Hematopoietic multipotent progenitor cell treated with erythropoietin and hydrocortisone succinate and interleukin-3 and kit ligand, for 8 days (in vitro differentiated cells): ENCODE measurements at regions not wholly inside any gene's neighbourhood (a gene's known extent, or its start where the extent isn't known, plus 50 kb on each side); places are given as distances from the start of the nearest gene placed in this dataset.

ENCODE experiments used
- DNase-seq: peaks from one replicate; pipeline ENCODE4 v3.0.0-alpha.2; 2015

DNA sequence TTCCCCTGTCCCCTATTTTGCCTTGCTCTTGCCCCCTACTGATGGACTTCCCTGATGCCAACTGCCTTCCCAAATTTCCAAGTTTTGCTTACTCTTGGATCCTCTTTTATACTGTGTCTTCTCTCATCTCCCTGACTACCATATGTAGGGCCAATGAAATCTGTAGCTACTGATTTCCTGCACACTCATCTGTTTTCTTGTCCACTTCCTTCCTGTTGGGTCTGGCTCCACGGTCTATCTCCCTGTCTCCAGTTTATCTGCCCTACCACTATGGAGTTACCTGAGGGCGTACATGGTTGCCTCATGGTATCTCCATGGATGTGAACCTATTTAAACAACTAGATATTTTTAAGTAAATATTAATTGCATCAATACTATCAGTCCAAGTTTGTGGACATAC lies 140.3 kb upstream of the MCHR2 start:
- no peak for DNase-seq

DNA sequence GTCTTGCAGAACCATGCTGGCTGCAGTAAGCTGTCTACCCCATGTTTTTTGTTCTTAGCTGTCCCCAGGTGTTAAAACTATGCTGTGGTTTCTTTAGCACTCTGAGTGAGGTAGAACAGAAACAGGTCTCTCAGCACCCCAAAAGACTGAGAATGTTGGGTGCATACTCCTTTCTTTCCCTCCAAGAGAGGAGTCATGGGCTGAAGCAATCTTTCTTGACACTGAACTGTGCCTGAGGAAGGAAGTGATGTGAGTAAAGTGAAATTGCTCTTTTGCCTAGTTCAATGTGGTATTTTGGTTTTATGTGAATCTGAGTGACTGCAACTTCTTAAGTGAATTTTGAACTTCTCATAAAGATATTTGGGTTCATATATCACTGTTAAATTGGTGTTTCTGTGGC lies 138.0 kb upstream of the MCHR2 start:
- DNase-seq, result no peak

DNA sequence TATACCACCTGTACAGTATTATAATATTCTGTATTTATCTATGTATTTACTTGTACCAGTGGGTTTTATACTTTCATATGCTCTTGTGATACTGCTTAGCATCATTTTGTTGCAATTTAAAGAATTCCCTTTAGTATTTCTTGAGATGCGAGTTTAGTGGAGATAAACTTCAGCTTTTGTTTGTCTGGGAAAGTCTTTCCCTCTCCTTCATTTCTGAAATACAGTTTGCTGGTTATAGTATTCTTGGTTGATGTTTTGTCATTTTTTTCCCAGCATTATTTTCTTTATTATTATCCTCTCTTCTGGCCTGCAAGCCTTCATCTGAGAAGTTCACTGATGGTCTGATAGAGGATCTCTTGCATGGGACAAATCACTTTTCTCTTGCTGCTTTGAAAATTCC lies 136.6 kb upstream of the MCHR2 start:
- DNase-seq, result no peak

DNA sequence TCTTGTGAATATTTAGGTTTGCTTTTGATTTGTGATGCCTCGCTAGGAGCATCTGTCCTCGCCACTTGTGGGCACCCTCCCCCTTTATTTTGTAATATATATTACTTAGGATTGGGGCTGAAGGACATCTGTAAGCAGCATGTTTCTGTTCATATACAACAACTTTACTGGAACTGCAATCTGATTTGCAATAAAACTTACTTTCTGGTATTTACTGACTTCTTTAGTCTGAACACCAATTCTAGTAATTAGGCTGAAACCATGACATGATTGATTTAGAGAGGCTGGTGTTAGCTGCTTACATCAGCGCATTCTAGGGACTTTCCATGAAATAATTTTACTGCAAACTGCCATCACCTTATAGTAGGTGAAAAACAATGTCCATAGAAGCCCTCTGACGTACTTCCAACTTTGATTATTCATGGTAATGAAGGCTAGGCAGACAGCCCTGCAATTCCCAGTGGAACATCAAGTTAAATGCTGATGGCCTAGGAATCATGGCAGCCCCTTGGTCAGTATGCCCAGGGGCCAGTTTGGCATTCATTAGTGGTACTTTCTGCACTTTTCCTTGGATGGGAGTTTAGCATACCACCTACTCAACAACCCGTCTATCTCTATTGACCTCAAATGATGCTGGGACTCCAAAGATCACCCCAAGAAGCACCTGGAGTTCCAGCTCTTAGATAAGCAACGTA lies 132.9 kb upstream of the MCHR2 start:
- DNase-seq, result no peak

DNA sequence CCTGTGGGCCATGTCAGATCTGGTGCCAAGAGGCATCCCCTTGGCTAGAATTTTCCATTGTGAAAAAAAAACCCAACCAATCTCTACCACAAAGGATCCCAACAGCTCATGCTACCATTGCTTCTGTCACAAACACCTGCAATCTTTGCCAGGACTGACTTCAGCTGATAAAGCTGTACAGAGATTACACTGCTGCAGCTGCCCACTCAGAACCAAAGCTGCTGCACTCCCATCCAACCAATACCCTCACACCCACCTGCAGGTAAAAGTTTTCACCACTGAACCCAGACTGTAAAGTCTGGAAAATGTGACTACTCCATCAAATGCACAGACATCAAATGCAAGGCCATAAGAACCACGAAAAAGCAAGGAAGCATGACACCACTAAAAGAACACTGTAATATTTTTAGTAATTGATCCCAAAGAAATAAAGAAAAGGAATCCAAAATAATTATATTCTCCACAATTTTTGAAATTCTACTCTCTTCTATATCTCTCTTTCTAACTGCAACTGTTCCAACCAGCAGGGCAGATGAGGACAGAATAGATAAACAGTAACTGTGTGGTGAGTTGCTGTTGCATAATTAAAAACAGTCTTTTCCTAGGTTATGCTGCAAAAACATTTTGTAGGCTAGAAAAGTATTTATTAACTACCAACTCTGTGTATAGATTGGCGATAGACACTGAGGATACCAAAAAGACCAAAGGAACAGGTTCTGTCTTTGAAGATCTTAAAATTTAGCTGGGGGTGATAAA lies 128.0 kb upstream of the MCHR2 start:
- DNase-seq, result no peak

DNA sequence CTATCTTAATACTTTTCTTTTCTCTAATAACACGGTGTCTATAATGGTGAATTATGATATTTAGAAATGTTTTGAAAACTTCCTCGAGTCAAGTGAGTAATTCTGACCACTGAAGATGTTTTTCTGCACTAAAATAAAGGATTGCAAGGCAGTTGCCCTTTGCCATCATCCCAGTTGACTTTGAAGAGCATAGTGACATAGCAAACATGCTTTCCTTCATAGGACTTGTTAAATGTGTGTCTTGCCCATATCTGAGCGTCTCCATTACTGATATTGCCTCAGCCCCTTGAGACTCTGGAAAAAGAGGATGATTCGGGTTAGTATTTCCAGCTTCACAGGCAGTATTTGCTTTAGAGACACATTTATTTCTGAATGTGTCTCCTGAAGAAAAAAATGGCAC lies 125.2 kb upstream of the MCHR2 start:
- no peak for DNase-seq

DNA sequence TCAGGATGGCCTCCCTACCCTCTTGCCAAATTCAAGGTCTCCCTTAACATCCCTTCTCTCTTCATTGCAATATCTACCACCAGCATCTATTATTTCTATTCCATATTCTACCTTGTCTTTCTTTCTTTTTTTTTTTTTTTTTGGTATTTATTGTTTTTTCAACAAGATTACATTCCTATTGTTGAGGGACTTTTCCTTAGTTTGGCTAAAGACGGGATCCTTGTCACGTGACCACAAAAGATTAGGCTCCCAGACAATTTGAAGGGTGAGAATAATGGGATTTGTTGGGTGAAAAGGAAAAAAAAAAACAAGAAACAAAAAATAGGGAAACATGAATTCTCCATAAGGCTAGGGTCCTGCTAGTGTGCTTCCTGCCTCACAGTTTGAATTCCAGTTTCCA lies 124.3 kb upstream of the MCHR2 start:
- DNase-seq, result no peak

DNA sequence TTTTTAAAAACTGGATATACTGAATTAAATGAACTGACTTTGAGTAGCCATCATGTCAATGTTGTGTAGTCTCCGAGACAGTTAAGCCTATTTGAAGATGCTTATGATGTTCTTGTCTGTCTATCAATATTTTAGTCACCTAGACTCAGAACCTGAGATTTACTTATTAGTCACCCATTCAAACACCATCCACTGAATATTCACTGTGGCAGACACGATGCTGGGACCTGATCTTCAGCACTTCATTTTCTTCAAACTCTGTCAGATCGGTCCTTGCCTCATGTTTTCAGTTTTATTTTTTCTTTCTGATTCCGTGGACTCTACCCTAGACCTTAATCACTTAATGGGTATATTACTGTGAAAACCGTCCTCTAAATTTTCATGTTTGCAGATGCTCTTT lies 123.7 kb upstream of the MCHR2 start:
- DNase-seq, result no peak

DNA sequence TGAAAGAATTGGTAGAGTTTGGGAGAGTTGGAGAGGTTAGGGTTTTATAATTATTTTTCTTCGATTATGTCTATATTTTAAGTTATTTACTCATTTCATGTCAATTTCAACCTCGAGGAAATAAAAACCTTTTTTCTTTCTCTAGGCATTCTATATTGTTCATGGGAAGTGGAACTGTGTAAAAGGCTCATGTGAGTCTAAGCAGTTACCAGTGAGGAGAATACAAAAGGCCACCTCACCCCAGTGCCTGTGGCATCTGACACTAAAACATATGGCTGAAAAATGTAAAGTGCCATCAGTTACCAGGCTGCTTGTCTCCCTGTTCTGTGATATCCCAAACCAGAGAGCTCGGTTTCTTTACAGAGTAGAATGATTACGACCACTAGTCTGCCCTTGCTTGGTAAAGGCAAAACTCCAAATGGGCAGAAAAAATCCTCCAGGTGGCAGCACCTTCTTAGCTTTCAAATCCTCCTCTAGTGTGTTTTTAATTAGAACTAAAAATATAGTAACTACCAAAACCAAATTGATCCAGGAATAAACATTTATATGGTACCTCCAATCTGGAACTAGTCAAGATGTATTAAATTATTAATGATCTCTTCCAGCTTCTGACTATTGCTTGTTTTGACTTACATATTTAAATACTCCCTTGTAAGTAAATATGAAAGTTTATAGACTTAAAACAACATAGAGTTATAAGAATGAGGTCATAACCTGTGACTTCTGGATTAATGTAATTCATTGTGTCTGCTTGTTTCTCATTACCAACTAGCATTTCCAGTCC lies 122.6 kb upstream of the MCHR2 start:
- peak; percentile 62 for DNase-seq

DNA sequence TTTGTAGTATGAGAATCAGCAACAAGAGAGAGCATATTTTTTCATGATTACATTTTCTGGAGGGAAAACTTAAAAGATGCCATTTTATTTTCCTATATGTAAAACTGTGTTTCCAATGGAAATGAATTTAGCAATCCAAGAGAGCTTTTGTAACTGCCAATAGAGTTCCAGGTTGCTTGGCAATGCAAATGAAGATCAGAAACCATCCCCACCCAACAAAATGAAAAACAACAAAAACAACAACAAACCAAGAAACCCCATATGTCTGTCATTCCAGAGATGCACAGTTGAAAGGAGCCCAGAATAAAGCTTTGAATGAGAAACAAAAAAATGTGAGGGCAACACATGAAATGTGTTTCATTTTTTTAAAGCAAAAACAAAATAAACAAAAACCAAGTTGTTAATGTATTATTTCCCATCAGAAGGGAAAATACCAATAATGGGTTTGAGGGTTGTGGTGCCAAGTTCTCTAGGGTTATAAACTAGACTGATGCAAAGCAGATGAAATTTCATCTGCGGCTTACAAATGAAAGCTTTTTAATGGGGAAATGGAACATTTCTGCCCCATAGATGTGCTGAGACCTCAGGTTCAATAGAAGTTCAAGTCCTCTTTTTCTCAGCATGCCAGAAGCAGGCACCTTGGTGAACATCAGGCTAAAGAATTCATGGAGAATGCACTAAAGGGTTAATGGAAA lies 121.5 kb upstream of the MCHR2 start:
- DNase-seq, result no peak

DNA sequence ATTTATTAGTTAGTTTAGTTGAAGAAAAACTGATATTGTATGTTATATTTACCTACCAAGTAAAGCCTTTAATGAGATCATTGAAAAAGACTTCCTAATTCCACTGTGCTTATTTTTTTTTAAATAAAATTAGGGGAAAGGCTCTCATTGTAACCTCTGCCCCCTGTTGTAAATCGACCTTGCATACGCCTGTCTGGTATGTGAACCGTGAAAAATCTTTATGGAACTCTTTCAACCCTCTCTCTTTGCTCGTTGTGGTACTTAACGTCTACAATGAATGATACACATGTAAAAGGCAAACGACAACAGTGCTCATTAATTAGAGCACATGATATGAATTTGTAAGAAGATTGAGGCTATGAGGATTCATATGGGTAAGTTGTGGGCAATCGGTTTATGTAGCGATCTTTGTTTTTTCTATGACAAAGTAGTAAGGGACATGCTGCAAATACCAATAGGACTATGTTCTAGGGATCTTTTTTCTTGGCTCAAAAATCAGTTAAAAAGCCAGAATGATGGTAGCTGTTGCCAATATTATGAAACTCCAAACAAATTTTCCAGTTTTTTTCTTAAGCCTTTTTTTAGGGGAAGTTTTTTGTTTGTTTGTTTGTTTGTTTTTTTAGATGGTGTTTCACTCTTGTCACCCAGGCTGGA lies 119.0 kb upstream of the MCHR2 start:
- DNase-seq, result no peak

DNA sequence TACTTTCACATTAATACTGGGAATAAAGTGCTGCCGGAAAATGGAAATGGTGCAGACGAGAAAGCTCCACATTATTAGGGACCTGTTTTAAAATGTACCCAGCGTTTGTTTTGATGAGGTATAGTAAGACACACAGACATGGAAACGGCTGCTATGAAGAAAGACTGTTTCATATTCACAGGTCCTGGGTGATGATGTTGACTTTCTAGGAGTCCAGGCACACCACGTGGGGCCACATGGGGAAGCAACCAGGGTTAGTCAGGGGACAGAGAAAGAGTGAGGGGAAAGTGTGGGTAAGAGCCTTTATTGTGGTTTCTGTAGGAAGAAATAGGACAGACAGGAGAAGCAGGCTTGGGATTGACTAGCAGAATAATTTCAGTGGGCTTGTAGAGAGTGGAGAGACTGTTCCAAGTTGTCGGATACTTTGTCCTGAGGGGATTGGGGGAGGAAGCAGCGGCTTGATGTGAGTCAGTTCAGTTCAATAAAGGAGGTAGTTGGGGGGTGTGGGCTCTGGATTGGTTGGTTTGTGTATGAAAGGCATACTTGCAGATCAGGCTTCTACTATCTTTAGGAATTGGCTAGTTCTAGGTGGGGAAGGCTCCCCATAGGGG lies 112.0 kb upstream of the MCHR2 start:
- no peak for DNase-seq

DNA sequence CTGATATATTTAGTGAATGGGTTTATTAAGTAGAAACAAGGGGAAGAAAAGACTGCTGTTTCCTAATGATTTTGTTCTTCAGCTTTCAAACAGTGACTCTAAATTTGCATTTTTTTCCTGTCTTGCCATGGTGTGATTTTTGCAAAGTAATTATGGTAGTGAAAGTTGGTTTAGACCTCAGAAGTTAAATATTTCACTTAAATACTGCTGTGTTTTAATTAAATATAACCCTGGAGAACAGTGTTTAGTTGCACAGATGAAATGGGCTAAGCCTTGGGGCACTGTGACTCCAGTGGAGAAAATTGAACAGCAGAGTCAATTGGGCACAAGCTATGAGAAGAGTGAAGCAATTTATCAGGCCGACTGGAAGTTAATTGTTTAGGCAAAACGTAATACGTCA lies 111.1 kb upstream of the MCHR2 start:
- no peak for DNase-seq

DNA sequence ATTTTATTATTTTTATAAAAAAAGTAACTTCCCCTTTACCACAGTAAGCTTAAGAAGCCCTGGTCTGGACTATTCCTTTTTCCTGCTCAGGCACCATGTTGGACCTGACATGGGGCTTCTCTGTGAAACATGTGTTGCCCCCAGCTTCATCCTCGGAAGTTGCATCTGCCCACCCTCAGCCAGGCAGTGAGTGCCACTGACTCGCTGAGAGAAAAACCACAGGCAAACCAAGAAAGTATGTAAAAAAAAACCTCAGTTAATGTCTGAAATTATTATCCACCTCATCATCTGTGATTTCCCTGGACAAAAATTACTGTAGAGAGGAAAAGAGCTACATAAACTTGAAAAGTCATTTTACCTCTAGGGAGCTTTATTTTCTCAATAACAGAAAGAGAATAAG lies 109.9 kb upstream of the MCHR2 start:
- no peak for DNase-seq

DNA sequence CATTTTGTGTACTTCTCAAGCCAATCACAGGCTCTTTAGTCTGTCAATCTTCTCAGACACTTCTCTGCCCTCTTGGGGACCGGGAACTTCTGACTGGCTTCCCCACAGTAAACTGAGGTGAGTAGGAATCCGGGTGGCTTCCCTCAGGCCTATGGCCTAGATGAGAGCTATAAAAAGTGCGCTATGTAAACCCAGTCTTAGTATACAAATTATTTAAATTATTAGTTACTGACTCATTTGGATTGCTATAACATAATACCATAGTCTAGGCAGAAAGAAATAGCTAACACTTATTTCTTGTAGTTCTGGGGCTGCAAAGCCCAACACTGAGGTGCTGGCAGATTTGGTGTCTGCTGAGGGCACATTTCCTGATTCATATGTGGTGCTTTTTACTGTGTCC lies 109.2 kb upstream of the MCHR2 start:
- no peak for DNase-seq

DNA sequence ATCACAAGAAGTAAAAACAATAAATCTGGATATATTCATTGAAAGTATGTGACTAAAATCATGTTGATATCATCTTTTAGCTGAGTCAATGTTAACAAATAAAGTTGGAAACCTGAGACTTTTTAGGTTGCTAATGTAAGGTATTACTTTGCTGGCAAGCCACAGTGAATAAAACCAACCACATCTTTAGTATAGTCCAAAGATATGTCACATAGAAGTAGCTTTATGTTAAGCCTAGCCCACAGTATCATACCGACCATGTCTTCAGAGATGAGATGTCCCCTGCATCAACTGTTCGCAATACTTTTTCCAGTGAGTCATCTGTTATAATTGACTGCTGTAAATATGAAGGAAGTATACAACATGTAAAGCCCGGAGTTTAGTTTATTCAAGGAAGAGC lies 107.6 kb upstream of the MCHR2 start:
- no peak for DNase-seq

DNA sequence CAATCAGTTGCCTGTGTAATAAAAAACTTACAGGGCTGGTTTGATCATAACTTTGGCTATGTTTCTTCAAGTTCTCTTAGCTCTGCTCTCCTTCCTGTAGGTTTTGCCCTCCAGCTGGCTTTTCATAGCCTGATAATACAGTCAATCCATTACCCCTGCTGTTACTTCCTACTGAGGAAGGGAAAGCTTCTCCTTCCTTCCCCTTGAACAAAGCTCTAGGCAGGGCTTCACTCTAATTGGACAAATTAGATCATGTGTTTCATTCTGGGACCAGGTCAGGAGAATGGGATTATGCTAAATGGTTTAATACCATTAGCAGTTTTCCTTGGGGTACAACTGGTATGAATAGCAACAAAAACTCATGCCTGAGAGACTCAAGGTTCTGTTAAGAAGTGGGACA lies 106.8 kb upstream of the MCHR2 start:
- DNase-seq, result no peak

DNA sequence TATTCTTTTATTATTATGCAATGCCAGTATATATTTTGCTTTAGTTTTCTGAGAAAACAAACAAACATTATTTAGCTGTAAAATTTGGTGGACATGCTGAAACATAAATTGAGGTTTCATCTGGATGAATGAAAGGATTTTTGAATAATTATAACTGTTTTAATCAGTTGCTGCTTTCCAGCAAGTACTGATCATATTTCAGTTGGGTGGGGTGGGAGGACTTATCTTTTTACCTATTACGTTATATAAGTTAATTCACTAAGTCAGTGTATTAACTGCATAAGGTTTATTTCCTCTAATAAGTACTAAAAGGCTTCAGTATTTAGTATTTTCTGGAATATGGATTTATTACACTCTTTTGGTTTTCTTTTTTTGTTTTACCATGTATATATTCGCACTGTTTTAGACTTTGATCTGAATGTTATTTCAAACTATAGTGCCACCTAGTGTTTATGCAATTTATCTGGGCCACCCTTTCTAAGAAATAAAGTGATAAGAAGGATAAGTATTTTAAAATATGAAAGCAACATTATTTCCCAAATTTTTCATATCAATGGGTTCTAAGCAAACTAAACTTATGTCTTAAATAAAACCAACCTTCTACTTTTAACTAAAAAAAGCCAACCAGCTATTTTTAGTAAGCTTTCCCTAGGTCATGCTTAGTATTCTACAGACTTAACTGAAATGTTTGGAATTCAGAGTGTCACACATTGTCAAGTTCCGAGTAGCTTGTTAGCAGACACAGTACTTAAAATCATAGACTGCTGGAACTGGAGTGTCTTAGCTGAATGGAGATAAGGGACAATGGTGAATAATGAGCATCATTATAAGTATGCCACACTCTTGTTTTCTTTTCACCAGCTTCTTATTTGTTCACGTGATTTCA lies 105.4 kb upstream of the MCHR2 start:
- peak; percentile 44 for DNase-seq

DNA sequence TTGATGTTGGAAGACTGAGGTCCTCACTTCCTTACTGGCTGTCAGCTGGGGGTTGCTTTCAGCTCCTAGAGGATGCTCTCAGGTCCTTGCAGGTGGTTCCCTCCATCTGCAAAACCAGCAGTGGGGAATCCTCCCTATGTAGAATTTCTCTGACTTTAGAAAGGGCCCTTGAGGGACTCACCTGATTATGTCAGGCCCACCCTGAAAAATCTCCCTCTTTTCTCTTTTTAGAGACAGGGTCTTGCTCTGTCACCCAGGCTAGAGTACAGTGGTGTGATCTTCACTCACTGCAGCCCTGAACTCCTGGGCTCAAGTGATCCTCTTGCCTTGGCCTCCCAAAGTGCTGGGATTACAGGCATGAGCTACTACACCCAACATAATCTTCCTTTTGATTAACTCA lies 102.9 kb upstream of the MCHR2 start:
- no peak for DNase-seq

DNA sequence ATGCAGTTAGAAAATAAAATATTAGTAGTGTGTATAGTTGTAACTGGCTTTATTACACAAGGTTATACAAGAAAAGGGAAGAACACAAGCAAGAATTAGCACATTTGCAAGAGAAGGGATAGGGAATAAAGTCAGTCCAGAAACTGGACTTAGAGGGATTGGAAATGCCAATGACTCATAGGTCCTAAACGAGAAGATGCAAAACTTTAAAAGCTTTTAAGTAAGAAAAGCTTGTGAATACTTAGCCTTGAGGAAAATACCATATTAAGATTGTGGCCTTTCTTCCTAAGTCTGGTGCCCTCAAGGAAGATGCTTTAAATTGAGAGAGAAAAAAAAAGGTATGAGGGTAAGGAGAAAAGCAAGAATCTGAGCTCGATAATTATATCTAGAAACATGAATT lies 102.3 kb upstream of the MCHR2 start:
- no peak for DNase-seq

DNA sequence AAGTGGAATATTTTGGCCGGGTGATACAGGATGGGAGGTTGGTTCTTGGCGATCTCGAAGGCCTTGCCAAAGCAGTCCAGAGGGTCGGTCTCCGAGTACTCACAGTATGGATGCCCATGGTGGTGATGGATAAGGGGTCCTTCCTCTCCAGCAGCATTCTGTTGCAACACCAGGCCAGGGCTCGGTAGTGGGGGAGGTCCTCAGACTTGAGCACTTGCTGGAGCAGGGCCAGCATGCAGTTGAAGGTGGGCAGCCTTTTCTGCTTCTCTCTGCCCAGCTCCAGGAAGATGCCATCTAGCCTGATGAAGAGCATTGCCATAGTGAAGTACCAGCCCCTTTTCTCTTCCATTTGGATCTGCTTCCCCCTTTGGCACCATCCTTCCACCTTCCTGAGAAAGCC lies 99.4 kb upstream of the MCHR2 start:
- DNase-seq, result no peak
